CD14-positive monocyte (primary cell): ENCODE measurements at regions not wholly inside any gene's neighbourhood (a gene's known extent, or its start where the extent isn't known, plus 50 kb on each side); places are given as distances from the start of the nearest gene placed in this dataset.

Experiments
- DNase-seq, 3 donors: peaks; one replicate each; pipeline ENCODE4 v3.0.0-alpha.2; 2011 to 2022
- H2AFZ ChIP-seq: 2 replicates; pipeline ENCODE4 v1.6.0; 2012; ENCODE audit warnings: mild to moderate bottlenecking, low read depth, low read length, inconsistent platforms; ENCODE audit not compliant: insufficient read depth, poor library complexity, severe bottlenecking
- H3K27ac ChIP-seq, 2 donors: 1 replicate in 1 of 2; 2 replicates in 1 of 2; pipeline ENCODE4 v1.5.1; 2012 to 2013; ENCODE audit warnings: low read length in 2 of 2, control low read depth in 1 of 2, inconsistent platforms in 1 of 2, low read depth in 1 of 2, mild to moderate bottlenecking in 1 of 2
- H3K27me3 ChIP-seq, 2 donors: one replicate each; pipeline versions ENCODE4 v1.6.0 to v1.6.1; 2011 to 2013; ENCODE audit warnings: low read length in 2 of 2; ENCODE audit not compliant: control insufficient read depth in 2 of 2, insufficient read depth in 2 of 2
- H3K36me3 ChIP-seq, 2 donors: replicated peaks in 1 of 2; 1 replicate in 1 of 2; 2 replicates in 1 of 2; pipeline versions ENCODE4 v1.5.1 to v1.6.1; 2012 to 2013; ENCODE audit warnings: low read length in 2 of 2, control low read depth in 1 of 2, inconsistent platforms in 1 of 2, mild to moderate bottlenecking in 1 of 2; ENCODE audit not compliant: insufficient read depth in 2 of 2, control insufficient read depth in 1 of 2
- H3K4me1 ChIP-seq, 2 donors: 1 replicate in 1 of 2; 2 replicates in 1 of 2; pipeline versions ENCODE4 v1.5.1 to v1.6.1; 2012 to 2013; ENCODE audit warnings: low read length in 2 of 2, control low read depth in 1 of 2, inconsistent platforms in 1 of 2, mild to moderate bottlenecking in 1 of 2, moderate library complexity in 1 of 2; ENCODE audit not compliant: insufficient read depth in 2 of 2, control insufficient read depth in 1 of 2
- H3K4me2 ChIP-seq: replicated peaks from 2 replicates; pipeline ENCODE3; 2012; ENCODE audit warnings: low read length, moderate library complexity, mild to moderate bottlenecking; ENCODE audit not compliant: poor library complexity, severe bottlenecking; ENCODE audit errors: extremely low read depth
- H3K4me3 ChIP-seq, 3 experiments: fragments of 200-600 bp in 1 of 3; sonication (generic) in 1 of 3; replicated peaks in 1 of 3; 1 replicate in 2 of 3; 2 replicates in 1 of 3; pipeline ENCODE4 v1.5.1; 2011 to 2013; ENCODE audit warnings: low read length in 3 of 3, mild to moderate bottlenecking in 3 of 3, control low read depth in 2 of 3, low read depth in 2 of 3, inconsistent platforms in 1 of 3, moderate library complexity in 1 of 3
- H3K79me2 ChIP-seq: 2 replicates; pipeline ENCODE4 v1.6.0; 2012; ENCODE audit warnings: mild to moderate bottlenecking, control low read depth, inconsistent platforms, low read length, moderate library complexity; ENCODE audit not compliant: insufficient read depth
- H3K9ac ChIP-seq: 2 replicates; pipeline ENCODE4 v1.6.0; 2017; ENCODE audit warnings: low read length, mild to moderate bottlenecking; ENCODE audit not compliant: insufficient read depth, poor library complexity, severe bottlenecking
- H3K9me3 ChIP-seq, 2 donors: replicated peaks in 1 of 2; 1 replicate in 1 of 2; 2 replicates in 1 of 2; pipeline versions ENCODE4 v1.5.1 to v1.6.1; 2012 to 2013; ENCODE audit warnings: low read length in 2 of 2, control low read depth in 1 of 2; ENCODE audit not compliant: control insufficient read depth in 1 of 2, insufficient read depth in 1 of 2
- H4K20me1 ChIP-seq: 2 replicates; pipeline ENCODE4 v1.6.0; 2012; ENCODE audit warnings: mild to moderate bottlenecking, low read length, control low read depth, moderate library complexity; ENCODE audit not compliant: insufficient read depth
- H3K27ac Mint-ChIP-seq, 7 donors: one replicate each; pipeline ENCODE4 v1.8.0; 2020; ENCODE audit warnings: mild to moderate bottlenecking in 7 of 7, mixed read lengths in 7 of 7, moderate library complexity in 6 of 7, inconsistent platforms in 2 of 7
- H3K27me3 Mint-ChIP-seq, 3 donors: one replicate each; pipeline ENCODE4 v1.8.0; 2021 to 2022; ENCODE audit warnings: low read depth in 3 of 3, mild to moderate bottlenecking in 3 of 3, mixed read lengths in 3 of 3, moderate library complexity in 3 of 3, inconsistent platforms in 1 of 3
- H3K36me3 Mint-ChIP-seq, 2 donors: one replicate each; pipeline ENCODE4 v1.8.0; 2020; ENCODE audit warnings: mixed read lengths in 2 of 2, inconsistent platforms in 1 of 2, mild to moderate bottlenecking in 1 of 2
- H3K4me1 Mint-ChIP-seq: one replicate; pipeline ENCODE4 v1.8.0; 2020; ENCODE audit warnings: mild to moderate bottlenecking, mixed read lengths
- H3K4me3 Mint-ChIP-seq, 2 donors: one replicate each; pipeline ENCODE4 v1.8.0; 2020; ENCODE audit warnings: mild to moderate bottlenecking in 2 of 2, mixed read lengths in 2 of 2, moderate library complexity in 1 of 2
- H3K9me3 Mint-ChIP-seq, 7 donors: one replicate each; pipeline ENCODE4 v1.8.0; 2020 to 2022; ENCODE audit warnings: mixed read lengths in 7 of 7, mild to moderate bottlenecking in 6 of 7, moderate library complexity in 6 of 7, inconsistent platforms in 2 of 7
- CTCF ChIP-seq: fragments of 200-600 bp; IDR thresholded peaks from one replicate; pipeline ENCODE4 v1.8.0; 2022; ENCODE audit warnings: antibody characterized with exemption, mild to moderate bottlenecking
- WGBS: methylation state at CpG from one replicate; pipeline ENCODE4 v1.1.5; 2013; ENCODE audit warnings: missing lambda C conversion rate; ENCODE audit not compliant: insufficient coverage; 5-methylcytosine and 5-hydroxymethylcytosine counted together
- intact Hi-C, 2 donors: fragments of 100-400 bp; cut with micrococcal nuclease; formaldehyde crosslinking; loops; one replicate each; pipeline versions ENCODE4 v1.15.0 to v1.15.1; 2023

GRCh38 chr15:70337277-70338186, 239.8 kb upstream of the TLE3 start:
- H3K9me3 Mint-ChIP-seq: peaks cover 7 to 30% (median 15%) of the 10 kb centered on the region in 7 donors
- Histone ChIP-seq H3K79me2 (no peaks in the 10 kb centered on the region), H3K4me1 (peaks cover 27 to 34% of the 10 kb centered on the region in 2 donors), H2AFZ (no peak overlapping the region), H3K27ac (no peak overlapping the region), H3K4me3 (no peak overlapping the region), H4K20me1 (no peaks in the 10 kb centered on the region), H3K27me3 (no peaks in the 10 kb centered on the region), H3K4me2 (no peak overlapping the region), H3K36me3 (no peaks in the 10 kb centered on the region), H3K9me3 (peaks cover 5 to 15% of the 10 kb centered on the region in 2 donors), H3K9ac (no peak overlapping the region)
- 98% methylated on average over 8 of the region's 18 CpGs for WGBS
- H3K4me1 Mint-ChIP-seq: peaks cover 31% of the 10 kb centered on the region
- no peak for TF ChIP-seq CTCF
- intact Hi-C loops: no loop called here
- H3K4me3 Mint-ChIP-seq: no peak overlapping the region
- no peak overlapping the region for H3K27ac Mint-ChIP-seq
- no peak for DNase-seq
- H3K27me3 Mint-ChIP-seq: peaks cover 0 to 2% (median 2%) of the 10 kb centered on the region in 3 donors
- peaks cover 0 to 1% of the 10 kb centered on the region in 2 donors for H3K36me3 Mint-ChIP-seq

GRCh38 chr15:70336425-70337009, 238.8 kb upstream of the TLE3 start:
- Histone ChIP-seq H2AFZ (no peak overlapping the region), H4K20me1 (no peaks in the 10 kb centered on the region), H3K27me3 (no peaks in the 10 kb centered on the region), H3K4me3 (no peak overlapping the region), H3K36me3 (no peaks in the 10 kb centered on the region), H3K4me1 (peaks cover 27 to 34% of the 10 kb centered on the region in 2 donors), H3K79me2 (no peaks in the 10 kb centered on the region), H3K4me2 (no peak overlapping the region), H3K9ac (no peak overlapping the region), H3K27ac (no peak overlapping the region), H3K9me3 (peaks cover 5 to 15% of the 10 kb centered on the region in 2 donors)
- Mint-ChIP-seq H3K9me3 (peaks cover 7 to 30% (median 15%) of the 10 kb centered on the region in 7 donors), H3K27ac (peak overlapping the region in 2 of 7 donors; percentile 37 to 78), H3K4me3 (no peak overlapping the region), H3K36me3 (peaks cover 0 to 1% of the 10 kb centered on the region in 2 donors), H3K27me3 (peaks cover 0 to 2% (median 0%) of the 10 kb centered on the region in 3 donors), H3K4me1 (peaks cover 31% of the 10 kb centered on the region)
- intact Hi-C loops: no loop called here
- 0% methylated on average over 1 of the region's 6 CpGs for WGBS
- peak in 2 of 3 donors; percentile 35 to 45 for DNase-seq
- TF ChIP-seq CTCF: no peak
